ENCODE measurements at regions not wholly inside any gene's neighbourhood (a gene's known extent, or its start where the extent isn't known, plus 50 kb on each side); places are given as distances from the start of the nearest gene placed in this dataset.

DNA sequence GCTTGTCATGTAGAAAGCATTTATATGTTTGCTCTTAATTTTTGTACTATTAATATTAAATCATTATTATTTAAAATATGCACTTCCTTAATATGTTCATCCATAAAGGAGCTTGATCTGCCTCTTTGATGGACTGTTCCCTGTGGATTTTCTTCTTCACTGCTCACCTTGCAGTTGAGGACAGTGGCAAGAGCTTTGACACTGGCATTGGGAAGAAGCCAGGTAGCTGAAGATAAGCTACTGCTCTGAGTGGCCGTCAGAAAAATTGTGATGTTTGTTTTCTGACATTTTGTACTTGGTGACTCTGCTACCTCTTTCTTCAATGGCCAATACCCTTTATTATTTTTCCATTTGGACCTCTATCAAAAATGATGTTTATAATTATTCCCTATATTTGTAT, 349.4 kb upstream of the NOVA1 start:
- no peak overlapping the region for H3K9ac ChIP-seq (ENCODE audit: low read length)
- H3K4me3 ChIP-seq (ENCODE audit: low read length) = no peak overlapping the region
- no peaks in the 10 kb centered on the region for H3K9me3 ChIP-seq (ENCODE audit: low read length)
- no peak overlapping the region for H2AFZ ChIP-seq (ENCODE audit: low read depth, low read length)
- no peaks in the 10 kb centered on the region for H3K36me3 ChIP-seq (ENCODE audit: insufficient read depth, low read length)
- no peaks in the 10 kb centered on the region for H3K79me2 ChIP-seq (replicated peaks; ENCODE audit: insufficient read depth, low read length)
- no peaks in the 10 kb centered on the region for H3F3A ChIP-seq (ENCODE audit: insufficient read depth, low read length, poor library complexity, severe bottlenecking)
- H3K27me3 ChIP-seq (ENCODE audit: insufficient read depth, low read depth, low read length) = no peaks in the 10 kb centered on the region
- H3K9me2 ChIP-seq (ENCODE audit: insufficient read depth, low read length) = no peaks in the 10 kb centered on the region
- no peak overlapping the region for H3K27ac ChIP-seq (ENCODE audit: low read length)
- TF ChIP-seq POLR2AphosphoS5 (IDR thresholded peaks at IDR 0.05) = no peak
- TF ChIP-seq EP300 (conservative IDR thresholded peaks at IDR 0.05; ENCODE audit: poor library complexity, severe bottlenecking) = no peak
- TF ChIP-seq, protein P1, sequence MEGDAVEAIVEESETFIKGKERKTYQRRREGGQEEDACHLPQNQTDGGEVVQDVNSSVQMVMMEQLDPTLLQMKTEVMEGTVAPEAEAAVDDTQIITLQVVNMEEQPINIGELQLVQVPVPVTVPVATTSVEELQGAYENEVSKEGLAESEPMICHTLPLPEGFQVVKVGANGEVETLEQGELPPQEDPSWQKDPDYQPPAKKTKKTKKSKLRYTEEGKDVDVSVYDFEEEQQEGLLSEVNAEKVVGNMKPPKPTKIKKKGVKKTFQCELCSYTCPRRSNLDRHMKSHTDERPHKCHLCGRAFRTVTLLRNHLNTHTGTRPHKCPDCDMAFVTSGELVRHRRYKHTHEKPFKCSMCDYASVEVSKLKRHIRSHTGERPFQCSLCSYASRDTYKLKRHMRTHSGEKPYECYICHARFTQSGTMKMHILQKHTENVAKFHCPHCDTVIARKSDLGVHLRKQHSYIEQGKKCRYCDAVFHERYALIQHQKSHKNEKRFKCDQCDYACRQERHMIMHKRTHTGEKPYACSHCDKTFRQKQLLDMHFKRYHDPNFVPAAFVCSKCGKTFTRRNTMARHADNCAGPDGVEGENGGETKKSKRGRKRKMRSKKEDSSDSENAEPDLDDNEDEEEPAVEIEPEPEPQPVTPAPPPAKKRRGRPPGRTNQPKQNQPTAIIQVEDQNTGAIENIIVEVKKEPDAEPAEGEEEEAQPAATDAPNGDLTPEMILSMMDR (IDR thresholded peaks at IDR 0.05; ENCODE audit: poor library complexity, severe bottlenecking) = no peak
- no peak for TF ChIP-seq RAD21 (conservative IDR thresholded peaks at IDR 0.05)
- TF ChIP-seq SMC3 (conservative IDR thresholded peaks at IDR 0.05; ENCODE audit: poor library complexity) = no peak
- TF ChIP-seq EZH2 (IDR thresholded peaks at IDR 0.05; ENCODE audit: borderline replicate concordance, insufficient read depth, low read length, poor library complexity, severe bottlenecking) = no peak
- TF ChIP-seq MXI1 (conservative IDR thresholded peaks at IDR 0.05; ENCODE audit: poor library complexity, severe bottlenecking) = no peak
- TF ChIP-seq TAF1 (IDR thresholded peaks at IDR 0.05; ENCODE audit: low read depth) = no peak
- H3K4me2 ChIP-seq (ENCODE audit: low read length) = no peak overlapping the region
- H4K20me1 ChIP-seq (ENCODE audit: insufficient read depth) = no peaks in the 10 kb centered on the region

DNA sequence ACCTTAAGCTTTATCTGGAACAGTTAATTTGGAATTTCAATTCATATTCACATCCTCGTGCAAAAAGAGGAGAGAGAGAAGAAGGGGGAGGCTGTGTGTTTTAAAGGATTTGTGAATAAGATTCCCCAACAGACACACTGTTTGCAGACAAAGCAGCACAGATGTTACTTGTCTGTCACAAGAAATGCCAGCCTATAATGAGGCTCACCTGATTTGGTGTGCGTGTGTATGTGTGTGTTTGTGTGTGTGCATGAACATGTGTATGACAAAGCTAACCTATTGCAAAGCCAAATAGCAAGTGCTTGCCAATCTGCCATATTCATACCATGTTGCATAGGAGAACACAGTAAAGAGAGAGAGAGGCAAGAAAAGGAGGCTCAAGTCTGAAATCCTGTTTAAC, 361.6 kb upstream of the NOVA1 start:
- Histone ChIP-seq H3K9me2 (ENCODE audit: insufficient read depth, low read length) (no peaks in the 10 kb centered on the region), H2AFZ (ENCODE audit: low read depth, low read length) (no peak overlapping the region), H3K9me3 (ENCODE audit: low read length) (no peaks in the 10 kb centered on the region), H3K27me3 (ENCODE audit: insufficient read depth, low read depth, low read length) (no peaks in the 10 kb centered on the region), H3K79me2 (replicated peaks; ENCODE audit: insufficient read depth, low read length) (no peaks in the 10 kb centered on the region), H3K4me3 (ENCODE audit: low read length) (peak overlapping the region; percentile 43), H4K20me1 (ENCODE audit: insufficient read depth) (no peaks in the 10 kb centered on the region), H3K4me2 (ENCODE audit: low read length) (peak overlapping the region; percentile 32), H3F3A (ENCODE audit: insufficient read depth, low read length, poor library complexity, severe bottlenecking) (no peaks in the 10 kb centered on the region), H3K27ac (ENCODE audit: low read length) (peak overlapping the region; percentile 71), H3K36me3 (ENCODE audit: insufficient read depth, low read length) (no peaks in the 10 kb centered on the region), H3K9ac (ENCODE audit: low read length) (peak overlapping the region; percentile 30)
- TF ChIP-seq, protein P2, sequence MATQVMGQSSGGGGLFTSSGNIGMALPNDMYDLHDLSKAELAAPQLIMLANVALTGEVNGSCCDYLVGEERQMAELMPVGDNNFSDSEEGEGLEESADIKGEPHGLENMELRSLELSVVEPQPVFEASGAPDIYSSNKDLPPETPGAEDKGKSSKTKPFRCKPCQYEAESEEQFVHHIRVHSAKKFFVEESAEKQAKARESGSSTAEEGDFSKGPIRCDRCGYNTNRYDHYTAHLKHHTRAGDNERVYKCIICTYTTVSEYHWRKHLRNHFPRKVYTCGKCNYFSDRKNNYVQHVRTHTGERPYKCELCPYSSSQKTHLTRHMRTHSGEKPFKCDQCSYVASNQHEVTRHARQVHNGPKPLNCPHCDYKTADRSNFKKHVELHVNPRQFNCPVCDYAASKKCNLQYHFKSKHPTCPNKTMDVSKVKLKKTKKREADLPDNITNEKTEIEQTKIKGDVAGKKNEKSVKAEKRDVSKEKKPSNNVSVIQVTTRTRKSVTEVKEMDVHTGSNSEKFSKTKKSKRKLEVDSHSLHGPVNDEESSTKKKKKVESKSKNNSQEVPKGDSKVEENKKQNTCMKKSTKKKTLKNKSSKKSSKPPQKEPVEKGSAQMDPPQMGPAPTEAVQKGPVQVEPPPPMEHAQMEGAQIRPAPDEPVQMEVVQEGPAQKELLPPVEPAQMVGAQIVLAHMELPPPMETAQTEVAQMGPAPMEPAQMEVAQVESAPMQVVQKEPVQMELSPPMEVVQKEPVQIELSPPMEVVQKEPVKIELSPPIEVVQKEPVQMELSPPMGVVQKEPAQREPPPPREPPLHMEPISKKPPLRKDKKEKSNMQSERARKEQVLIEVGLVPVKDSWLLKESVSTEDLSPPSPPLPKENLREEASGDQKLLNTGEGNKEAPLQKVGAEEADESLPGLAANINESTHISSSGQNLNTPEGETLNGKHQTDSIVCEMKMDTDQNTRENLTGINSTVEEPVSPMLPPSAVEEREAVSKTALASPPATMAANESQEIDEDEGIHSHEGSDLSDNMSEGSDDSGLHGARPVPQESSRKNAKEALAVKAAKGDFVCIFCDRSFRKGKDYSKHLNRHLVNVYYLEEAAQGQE (IDR thresholded peaks at IDR 0.05; ENCODE audit: borderline replicate concordance) = no peak
- TF ChIP-seq EZH2 (IDR thresholded peaks at IDR 0.05; ENCODE audit: borderline replicate concordance, insufficient read depth, low read length, poor library complexity, severe bottlenecking) (no peak), POLR2AphosphoS5 (IDR thresholded peaks at IDR 0.05) (peak; percentile 70), MXI1 (conservative IDR thresholded peaks at IDR 0.05; ENCODE audit: poor library complexity, severe bottlenecking) (no peak), RAD21 (conservative IDR thresholded peaks at IDR 0.05) (no peak), TAF1 (IDR thresholded peaks at IDR 0.05; ENCODE audit: low read depth) (no peak), EP300 (conservative IDR thresholded peaks at IDR 0.05; ENCODE audit: poor library complexity, severe bottlenecking) (no peak)
- TF ChIP-seq, protein P1 (IDR thresholded peaks at IDR 0.05; ENCODE audit: poor library complexity, severe bottlenecking) = no peak
